ENCODE measurements at regions not wholly inside any gene's neighbourhood (a gene's known extent, or its start where the extent isn't known, plus 50 kb on each side); places are given as distances from the start of the nearest gene placed in this dataset.

DNA sequence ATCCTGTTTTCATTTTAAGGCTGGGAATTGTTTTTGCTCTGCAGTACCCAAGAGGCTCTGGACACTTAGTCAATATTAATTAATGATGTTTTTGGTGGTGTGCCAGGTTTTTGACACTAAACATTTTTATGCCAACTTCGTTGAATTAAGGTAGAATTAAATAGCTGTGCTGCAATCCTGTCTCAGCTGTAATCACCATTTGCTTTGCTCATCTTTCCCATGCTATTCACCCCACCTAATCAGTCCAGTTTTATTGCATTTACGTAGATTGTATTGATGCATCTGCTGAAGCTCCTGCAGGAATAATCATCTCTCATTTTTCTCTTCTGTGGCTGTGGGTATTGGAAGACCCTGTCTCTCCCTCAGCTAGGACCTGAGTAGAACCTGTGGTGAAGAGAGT, 52.6 kb upstream of the TRUB1 start:
- TF ChIP-seq, protein P1, sequence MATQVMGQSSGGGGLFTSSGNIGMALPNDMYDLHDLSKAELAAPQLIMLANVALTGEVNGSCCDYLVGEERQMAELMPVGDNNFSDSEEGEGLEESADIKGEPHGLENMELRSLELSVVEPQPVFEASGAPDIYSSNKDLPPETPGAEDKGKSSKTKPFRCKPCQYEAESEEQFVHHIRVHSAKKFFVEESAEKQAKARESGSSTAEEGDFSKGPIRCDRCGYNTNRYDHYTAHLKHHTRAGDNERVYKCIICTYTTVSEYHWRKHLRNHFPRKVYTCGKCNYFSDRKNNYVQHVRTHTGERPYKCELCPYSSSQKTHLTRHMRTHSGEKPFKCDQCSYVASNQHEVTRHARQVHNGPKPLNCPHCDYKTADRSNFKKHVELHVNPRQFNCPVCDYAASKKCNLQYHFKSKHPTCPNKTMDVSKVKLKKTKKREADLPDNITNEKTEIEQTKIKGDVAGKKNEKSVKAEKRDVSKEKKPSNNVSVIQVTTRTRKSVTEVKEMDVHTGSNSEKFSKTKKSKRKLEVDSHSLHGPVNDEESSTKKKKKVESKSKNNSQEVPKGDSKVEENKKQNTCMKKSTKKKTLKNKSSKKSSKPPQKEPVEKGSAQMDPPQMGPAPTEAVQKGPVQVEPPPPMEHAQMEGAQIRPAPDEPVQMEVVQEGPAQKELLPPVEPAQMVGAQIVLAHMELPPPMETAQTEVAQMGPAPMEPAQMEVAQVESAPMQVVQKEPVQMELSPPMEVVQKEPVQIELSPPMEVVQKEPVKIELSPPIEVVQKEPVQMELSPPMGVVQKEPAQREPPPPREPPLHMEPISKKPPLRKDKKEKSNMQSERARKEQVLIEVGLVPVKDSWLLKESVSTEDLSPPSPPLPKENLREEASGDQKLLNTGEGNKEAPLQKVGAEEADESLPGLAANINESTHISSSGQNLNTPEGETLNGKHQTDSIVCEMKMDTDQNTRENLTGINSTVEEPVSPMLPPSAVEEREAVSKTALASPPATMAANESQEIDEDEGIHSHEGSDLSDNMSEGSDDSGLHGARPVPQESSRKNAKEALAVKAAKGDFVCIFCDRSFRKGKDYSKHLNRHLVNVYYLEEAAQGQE (IDR thresholded peaks at IDR 0.05; ENCODE audit: insufficient replicate concordance, low read depth): no peak
- TF ChIP-seq, protein P2, sequence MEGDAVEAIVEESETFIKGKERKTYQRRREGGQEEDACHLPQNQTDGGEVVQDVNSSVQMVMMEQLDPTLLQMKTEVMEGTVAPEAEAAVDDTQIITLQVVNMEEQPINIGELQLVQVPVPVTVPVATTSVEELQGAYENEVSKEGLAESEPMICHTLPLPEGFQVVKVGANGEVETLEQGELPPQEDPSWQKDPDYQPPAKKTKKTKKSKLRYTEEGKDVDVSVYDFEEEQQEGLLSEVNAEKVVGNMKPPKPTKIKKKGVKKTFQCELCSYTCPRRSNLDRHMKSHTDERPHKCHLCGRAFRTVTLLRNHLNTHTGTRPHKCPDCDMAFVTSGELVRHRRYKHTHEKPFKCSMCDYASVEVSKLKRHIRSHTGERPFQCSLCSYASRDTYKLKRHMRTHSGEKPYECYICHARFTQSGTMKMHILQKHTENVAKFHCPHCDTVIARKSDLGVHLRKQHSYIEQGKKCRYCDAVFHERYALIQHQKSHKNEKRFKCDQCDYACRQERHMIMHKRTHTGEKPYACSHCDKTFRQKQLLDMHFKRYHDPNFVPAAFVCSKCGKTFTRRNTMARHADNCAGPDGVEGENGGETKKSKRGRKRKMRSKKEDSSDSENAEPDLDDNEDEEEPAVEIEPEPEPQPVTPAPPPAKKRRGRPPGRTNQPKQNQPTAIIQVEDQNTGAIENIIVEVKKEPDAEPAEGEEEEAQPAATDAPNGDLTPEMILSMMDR (IDR thresholded peaks at IDR 0.05; ENCODE audit: insufficient read depth, low read length): no peak
- TF ChIP-seq POLR2AphosphoS5 (IDR thresholded peaks at IDR 0.05; ENCODE audit: low read depth): no peak
- TF ChIP-seq GABPA (IDR thresholded peaks at IDR 0.05; ENCODE audit: low read depth): no peak

Measured in HL-60 (cell line).